HG03103 (cell line): ENCODE measurements at regions not wholly inside any gene's neighbourhood (a gene's known extent, or its start where the extent isn't known, plus 50 kb on each side); places are given as distances from the start of the nearest gene placed in this dataset.

Experiments used
- ATAC-seq: cut with Tn5 transposase; IDR thresholded peaks from one replicate; pipeline ENCODE4 v1.9.1; 2021; ENCODE audit warnings: low read depth; ENCODE audit not compliant: unreplicated experiment

GRCh38 chrX:121102101-121102500 is 54.7 kb downstream of the GLUD2 start:
- ATAC-seq, result no peak

- no peak for ATAC-seq
Observed at GRCh38 chrX:121103381-121103780, 56.0 kb downstream of the GLUD2 start.

DNA sequence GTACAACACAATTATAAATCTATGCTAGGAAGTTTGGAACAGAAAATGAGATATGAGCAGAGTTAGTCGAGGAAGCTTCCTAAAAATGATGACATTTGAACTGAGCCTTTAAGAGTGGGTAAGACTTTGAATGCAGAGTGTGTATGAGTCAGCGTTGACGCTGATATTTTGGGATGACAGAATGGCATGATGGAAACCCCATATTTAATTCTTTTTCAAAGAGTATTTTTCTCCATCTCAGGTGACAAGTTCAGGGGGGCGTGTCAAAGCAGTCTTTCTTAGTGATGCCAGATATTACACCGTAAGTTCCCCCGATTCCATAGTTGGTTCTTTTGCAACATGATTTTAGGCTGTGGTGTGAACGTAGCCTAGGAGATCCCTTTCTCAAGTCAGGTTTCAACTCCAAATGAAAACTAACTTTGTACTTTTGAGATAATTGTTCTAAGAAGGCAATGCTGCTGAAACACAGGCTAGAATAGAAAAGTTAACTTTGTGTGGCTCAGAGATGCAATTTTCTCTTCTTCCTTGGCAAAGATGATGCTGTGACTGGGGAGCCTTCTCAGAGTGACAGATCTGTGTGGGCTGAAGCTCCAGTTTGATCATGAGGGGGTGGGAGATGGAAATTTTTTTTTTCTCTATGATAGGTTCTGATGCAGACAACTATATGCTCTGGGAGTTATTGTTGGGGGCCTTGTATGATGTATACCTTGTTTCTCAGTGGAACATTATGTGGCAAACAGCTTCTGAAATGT is 59.2 kb downstream of the GLUD2 start:
- ATAC-seq, result no peak

- ATAC-seq, result no peak
Observed at GRCh38 chrX:121109986-121110385, 62.6 kb downstream of the GLUD2 start.

DNA sequence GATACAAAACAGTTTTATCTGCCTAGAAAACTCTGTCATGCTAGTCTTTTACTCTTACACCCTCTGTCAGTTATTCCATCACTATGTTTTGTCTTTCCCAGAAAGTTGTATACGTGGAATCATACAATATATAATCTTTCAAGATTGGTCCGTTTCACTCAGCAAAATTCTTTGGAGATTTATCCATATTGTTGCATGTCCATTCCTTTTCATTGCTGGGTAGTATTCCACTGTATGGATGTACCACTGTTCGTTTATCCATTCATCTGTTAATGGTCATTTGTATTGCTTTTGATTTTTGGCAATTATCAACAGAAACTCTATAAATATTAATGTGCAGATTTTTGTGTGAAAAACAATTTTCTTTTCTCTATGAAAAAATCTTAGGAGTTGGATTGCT is 63.1 kb downstream of the GLUD2 start:
- ATAC-seq, result no peak

GRCh38 chrX:121114691-121115090 is 67.3 kb downstream of the GLUD2 start:
- ATAC-seq, result no peak

DNA sequence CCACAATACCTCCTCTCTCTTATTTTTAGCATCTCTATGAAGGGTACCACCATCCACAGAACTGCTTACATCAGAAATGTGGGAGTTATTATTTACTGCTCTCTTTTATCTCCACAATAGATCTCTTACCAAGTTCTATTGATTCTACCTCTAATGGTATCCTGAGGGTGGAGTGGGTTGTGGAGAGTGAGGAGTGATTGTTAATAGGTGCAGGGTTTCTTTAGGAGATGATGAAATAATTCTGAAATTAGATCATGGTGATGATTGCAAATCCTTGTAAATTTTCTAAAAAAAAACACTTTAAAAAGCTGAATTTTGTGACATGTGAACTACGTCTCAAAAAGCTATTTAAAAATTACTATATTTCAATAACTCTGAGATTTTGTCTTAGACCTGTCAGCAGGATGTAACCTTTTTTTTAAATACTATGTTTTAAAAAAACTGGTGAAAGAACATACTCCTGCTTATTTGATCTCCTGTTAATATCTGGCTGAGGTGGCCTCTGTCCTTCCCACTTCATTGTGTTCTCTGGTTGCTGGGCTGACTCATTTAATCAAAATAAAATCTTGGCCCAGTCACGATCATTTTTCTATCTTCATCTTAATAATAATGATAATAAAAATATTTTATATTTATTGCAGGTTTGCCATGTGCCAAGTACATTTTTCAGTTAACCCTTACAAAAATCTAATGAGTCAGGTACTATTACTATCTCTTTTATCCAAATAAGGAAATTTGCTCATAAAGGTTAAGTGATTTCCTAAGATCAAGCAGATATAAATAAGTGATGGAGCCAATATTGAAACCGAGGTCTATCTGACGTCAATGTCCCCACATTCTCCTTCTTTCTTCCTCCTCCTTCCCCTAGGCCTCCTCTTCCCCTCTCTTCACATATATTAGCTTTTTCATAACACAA is 73.5 kb downstream of the GLUD2 start:
- no peak for ATAC-seq

DNA sequence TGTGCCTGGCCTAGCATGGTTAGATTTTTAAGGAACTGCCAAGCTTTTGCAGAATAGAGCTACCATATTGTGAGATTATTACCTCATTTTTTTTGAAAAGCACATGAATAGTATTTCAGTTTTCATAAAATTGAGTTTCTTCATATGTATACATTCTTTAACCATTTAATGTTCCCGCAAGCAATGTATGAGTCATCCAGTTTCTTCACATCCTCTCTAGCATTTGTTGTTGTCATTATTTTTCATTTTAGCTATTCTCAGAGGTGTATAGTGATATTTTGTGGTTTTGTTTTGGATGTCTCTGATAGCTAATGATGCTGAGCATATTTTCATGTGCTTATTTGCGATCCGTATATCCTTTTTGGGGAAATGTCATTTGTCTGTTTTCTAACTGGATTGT is 74.9 kb downstream of the GLUD2 start:
- no peak for ATAC-seq

- ATAC-seq, result no peak
Observed at GRCh38 chrX:121128925-121129877, 81.8 kb downstream of the GLUD2 start.

DNA sequence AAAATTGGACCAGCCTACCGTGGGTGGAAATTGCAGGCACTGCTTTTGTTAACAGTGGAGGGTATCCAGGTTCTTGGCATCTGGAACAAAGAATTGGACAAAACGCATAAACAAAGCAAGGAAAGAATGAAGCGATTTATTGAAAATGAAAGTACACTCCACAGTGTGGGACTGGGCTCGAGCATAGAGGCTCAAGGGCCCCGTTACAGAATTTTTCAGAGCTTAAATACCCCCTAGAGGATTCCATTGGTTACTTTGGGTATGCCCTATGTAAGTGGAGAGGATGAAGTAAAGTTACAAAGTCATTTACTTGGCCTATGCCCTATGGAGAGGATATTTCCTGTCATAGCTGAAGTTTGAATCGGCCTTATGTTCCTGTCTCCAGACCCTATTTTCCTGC is 85.3 kb downstream of the GLUD2 start:
- no peak for ATAC-seq

DNA sequence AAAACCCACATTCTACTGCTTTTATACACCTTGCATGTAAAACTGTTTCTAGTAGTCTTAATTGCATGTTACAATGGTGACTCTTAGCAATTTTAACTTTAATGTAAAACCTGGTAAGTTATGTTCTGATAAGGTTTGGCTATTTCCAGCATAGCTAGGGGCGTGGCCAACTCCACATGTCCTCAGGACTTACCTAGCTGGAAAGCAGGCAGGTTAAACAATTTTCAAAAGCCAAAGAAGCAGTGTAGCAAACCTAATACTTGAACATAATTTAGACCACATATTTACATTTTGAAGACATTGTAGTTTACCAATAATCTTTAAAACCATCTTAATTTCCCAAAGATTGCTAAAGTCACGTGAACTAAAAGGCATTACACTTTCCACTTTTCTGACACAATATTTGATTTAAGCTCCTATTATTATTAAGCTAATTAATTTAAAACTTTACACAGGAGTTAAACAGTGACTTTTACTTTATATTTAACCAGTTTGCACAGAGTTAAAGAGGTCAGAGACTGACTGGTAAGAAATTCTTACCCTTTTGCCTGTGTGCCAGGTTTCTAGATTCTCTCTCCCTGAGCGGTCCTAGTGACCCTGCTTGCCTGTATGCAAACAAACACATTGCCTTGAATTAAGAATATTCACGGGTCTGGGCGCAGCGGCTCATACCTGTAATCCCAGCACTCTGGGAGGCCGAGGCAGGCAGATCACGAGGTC is 88.2 kb downstream of the GLUD2 start:
- ATAC-seq, result no peak

DNA sequence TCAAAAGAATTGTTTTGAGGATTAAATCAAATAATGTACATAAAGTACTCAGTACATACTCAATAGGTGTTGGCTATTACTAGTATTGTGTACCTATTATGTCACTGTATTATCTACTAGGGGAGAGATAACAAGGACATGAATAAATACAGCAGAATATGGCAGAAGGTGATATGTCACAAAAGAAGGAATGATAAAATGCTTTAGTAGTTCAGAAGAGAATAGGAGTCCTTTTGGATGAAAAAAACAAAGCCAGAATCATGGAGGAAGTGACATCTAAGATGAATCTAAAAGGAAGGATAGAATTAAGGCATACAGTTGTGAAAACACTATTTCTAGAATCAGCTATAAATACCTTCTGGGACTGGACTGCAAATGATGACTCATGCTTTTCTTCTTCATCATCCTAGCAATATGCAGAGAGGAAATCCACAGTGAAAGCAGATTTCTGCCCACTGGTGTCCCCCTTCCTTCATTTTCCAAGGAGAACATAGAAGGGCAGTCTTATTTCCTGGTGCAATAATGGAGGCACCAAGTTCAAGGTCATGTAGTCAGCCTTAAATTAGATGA is 98.7 kb downstream of the GLUD2 start:
- ATAC-seq, result no peak

DNA sequence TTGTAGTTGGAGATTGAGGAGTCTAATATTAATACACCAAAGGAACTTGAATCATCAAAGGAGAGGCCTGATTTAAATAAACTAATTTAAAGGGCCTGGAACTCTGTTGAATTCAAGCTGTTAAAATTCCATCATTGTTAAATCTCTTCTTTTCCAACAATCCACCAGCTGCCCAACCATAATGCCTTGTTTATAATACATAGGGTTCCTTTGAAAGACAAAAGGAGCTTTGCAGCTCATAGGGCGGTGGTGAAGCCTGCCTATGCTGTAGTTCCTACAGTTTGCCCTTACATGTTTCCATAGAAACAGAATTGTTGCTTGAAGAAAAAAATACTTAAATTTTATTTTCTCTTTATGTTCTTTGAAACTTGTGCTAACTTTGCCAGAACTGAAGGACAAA is 102.8 kb downstream of the GLUD2 start:
- ATAC-seq, result no peak

DNA sequence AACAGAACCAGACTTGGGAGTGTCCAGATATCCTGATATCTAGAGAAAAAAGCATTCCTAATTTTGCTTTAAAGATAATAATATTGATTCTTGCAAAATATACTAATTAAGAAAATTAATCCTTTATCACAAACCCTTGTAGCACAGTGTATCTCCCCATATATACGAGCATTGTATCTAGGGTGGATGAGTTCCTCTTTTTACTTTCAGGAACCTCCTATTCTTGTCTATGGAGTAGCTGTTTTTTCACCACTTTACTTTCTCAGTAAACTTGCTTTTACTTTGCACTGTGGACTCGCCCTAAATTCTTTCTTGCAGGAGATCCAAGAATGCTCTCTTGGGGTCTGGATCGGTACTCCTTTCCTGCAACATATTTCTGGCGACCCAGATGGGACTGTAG is 103.9 kb downstream of the GLUD2 start:
- ATAC-seq, result peak; percentile 72

DNA sequence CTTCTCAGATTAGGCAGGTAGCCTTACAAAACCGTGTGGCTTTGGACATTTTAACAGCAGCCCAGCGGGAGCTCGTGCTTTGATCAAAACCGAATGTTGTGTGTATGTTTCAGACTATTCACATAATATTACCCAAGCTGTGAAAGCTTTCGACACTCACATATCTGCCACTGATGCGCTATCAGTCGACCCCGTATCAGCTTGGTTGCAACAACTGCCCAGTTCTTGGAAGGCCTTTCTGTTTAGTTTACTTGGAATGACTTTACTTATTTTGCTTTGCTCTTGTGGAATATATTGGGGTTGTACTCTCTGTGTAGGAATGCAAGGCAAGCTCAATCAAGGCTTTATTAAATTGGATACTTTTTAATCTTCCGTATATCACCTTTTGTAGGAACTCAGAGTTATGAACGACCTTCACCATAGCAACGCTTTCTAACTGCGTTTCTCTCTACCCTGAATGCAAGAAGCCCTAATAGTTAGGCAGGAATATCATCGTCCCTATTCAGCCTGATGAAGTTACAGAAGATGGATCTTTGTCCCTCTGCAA is 107.5 kb downstream of the GLUD2 start:
- no peak for ATAC-seq

GRCh38 chrX:121160987-121161386 is 113.6 kb downstream of the GLUD2 start:
- peak; percentile 69 for ATAC-seq

GRCh38 chrX:121161501-121161933 is 114.1 kb downstream of the GLUD2 start:
- peak; percentile 46 for ATAC-seq

DNA sequence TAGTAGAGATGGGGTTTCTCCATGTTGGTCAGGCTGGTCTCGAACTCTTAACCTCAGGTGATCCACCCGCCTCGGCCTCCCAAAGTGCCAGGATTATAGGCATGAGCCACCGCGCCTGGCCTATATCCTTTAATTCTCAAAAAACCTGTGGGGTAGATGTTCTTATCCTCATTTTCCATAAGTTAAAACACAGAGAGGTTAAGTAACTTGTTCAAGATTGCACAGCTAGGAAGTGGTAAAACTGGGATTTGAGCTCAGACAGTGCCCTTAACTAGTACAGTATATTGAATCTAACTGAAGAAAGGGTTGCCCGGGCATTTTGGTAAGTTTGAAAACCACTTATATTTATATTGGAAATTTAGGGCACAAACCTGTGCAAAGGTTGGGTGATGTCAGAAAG is 116.0 kb downstream of the GLUD2 start:
- no peak for ATAC-seq

DNA sequence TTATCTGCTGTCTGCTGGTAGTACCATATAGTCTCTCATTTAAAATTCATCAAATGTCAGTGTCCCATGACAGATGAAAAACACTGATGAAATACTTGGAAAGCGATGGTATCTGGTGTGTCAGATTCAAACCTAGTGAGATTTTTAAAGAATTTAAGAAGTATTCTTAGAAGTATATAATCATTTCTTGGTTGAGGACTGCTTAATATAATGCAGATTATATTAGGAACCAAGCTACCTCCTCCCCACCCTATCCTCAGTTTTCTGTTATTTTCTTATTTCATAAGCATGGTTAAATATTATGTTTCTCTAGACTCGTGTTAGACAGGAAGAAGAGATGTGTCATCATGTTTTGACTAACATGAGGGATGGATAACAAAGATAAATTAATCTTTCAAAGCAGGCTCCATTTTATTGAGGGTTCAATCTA is 118.5 kb downstream of the GLUD2 start:
- no peak for ATAC-seq
